Pulmonary artery endothelial cell (primary cell): ENCODE measurements at regions not wholly inside any gene's neighbourhood (a gene's known extent, or its start where the extent isn't known, plus 50 kb on each side); places are given as distances from the start of the nearest gene placed in this dataset.

ENCODE experiments used
- DNase-seq: peaks from one replicate; pipeline ENCODE4 v3.0.0-alpha.2; 2011; ENCODE audit warnings: low read depth, low spot score

GRCh38 chr15:95432878-95433405, 897.6 kb upstream of the NR2F2 start:
- DNase-seq: no peak

GRCh38 chr15:95439922-95440376, 890.6 kb upstream of the NR2F2 start:
- DNase-seq: no peak

- no peak for DNase-seq
Observed at GRCh38 chr15:95440712-95441111, 889.8 kb upstream of the NR2F2 start.

GRCh38 chr15:95442107-95442719, 888.3 kb upstream of the NR2F2 start:
- no peak for DNase-seq

GRCh38 chr15:95444860-95445259, 885.6 kb upstream of the NR2F2 start:
- no peak for DNase-seq

- DNase-seq: peak; percentile 24
Observed at GRCh38 chr15:95446854-95447253, 883.6 kb upstream of the NR2F2 start.

GRCh38 chr15:95447486-95447885, 883.0 kb upstream of the NR2F2 start:
- DNase-seq: no peak

GRCh38 chr15:95448531-95449229, 881.8 kb upstream of the NR2F2 start:
- no peak for DNase-seq

- DNase-seq: no peak
Observed at GRCh38 chr15:95449230-95449628, 881.3 kb upstream of the NR2F2 start.

GRCh38 chr15:95450413-95450812, 880.1 kb upstream of the NR2F2 start:
- no peak for DNase-seq

- DNase-seq: no peak
Observed at GRCh38 chr15:95451938-95452337, 878.6 kb upstream of the NR2F2 start.

- DNase-seq: no peak
Observed at GRCh38 chr15:95454403-95455262, 875.9 kb upstream of the NR2F2 start.

GRCh38 chr15:95457520-95457919, 873.0 kb upstream of the NR2F2 start:
- DNase-seq: no peak

GRCh38 chr15:95458721-95459120, 871.8 kb upstream of the NR2F2 start:
- DNase-seq: no peak

GRCh38 chr15:95459273-95459672, 871.2 kb upstream of the NR2F2 start:
- peak; percentile 72 for DNase-seq

GRCh38 chr15:95464509-95464908, 866.0 kb upstream of the NR2F2 start:
- no peak for DNase-seq

- no peak for DNase-seq
Observed at GRCh38 chr15:95468820-95469219, 861.7 kb upstream of the NR2F2 start.

- no peak for DNase-seq
Observed at GRCh38 chr15:95469496-95470000, 861.0 kb upstream of the NR2F2 start.

GRCh38 chr15:95470529-95470928, 860.0 kb upstream of the NR2F2 start:
- no peak for DNase-seq

GRCh38 chr15:95470997-95471689, 859.4 kb upstream of the NR2F2 start:
- no peak for DNase-seq

- no peak for DNase-seq
Observed at GRCh38 chr15:95471690-95472086, 858.8 kb upstream of the NR2F2 start.
